ENCODE measurements at regions not wholly inside any gene's neighbourhood (a gene's known extent, or its start where the extent isn't known, plus 50 kb on each side); places are given as distances from the start of the nearest gene placed in this dataset.

- H3K4me2 ChIP-seq (ENCODE audit: low read length): no peak overlapping the region
- no peaks in the 10 kb centered on the region for H3K36me3 ChIP-seq (ENCODE audit: control insufficient read depth in 1 of 2, insufficient read depth in 2 of 2, low read length in 2 of 2)
- intact Hi-C loops (cut with micrococcal nuclease): loop anchor here (10.0 kb wide), 1 partner anchor 394 kb away; no protein-coding TSS in a partner anchor
- POLR2A ChIA-PET: no interaction called here
- H3K4me3 ChIP-seq (replicated peaks in 1 of 2; ENCODE audit: low read depth in 1 of 2, low read length in 2 of 2): no peak overlapping the region
- H2AFZ ChIP-seq (ENCODE audit: low read depth, low read length, poor library complexity, severe bottlenecking): no peak overlapping the region
- H3K9me3 ChIP-seq (ENCODE audit: control insufficient read depth in 1 of 2, insufficient read depth in 1 of 2, low read depth in 1 of 2, low read length in 2 of 2): no peaks in the 10 kb centered on the region
- CTCF ChIA-PET: no interaction called here
- H3K4me1 ChIP-seq (ENCODE audit: control insufficient read depth in 1 of 2, insufficient read depth in 2 of 2, low read length in 2 of 2): no peaks in the 10 kb centered on the region
- no peak for DNase-seq (ENCODE audit: low read depth, low spot score)
- RAD21 ChIA-PET (ENCODE audit: low non-redundant PET in 1 of 2, low total read pairs in 2 of 2, uncharacterized antibody in 2 of 2, unreplicated experiment in 2 of 2): no interaction called here
- no peak for ATAC-seq
- no peaks in the 10 kb centered on the region for H3K27me3 ChIP-seq (ENCODE audit: insufficient read depth, low read length)
- H3K9me2 ChIP-seq (ENCODE audit: insufficient read depth): no peaks in the 10 kb centered on the region
- no peak overlapping the region for H3K9ac ChIP-seq (ENCODE audit: low read length)
- no peaks in the 10 kb centered on the region for H4K20me1 ChIP-seq (ENCODE audit: insufficient read depth)
- no peak overlapping the region for H3K27ac ChIP-seq (ENCODE audit: low read depth, low read length)
- no TSS peak for BruUV-seq (replicated peaks)
- no peaks in the 10 kb centered on the region for H3K79me2 ChIP-seq (ENCODE audit: insufficient read depth, low read length)
- no peak for TF ChIP-seq SIN3A (IDR thresholded peaks at IDR 0.05; ENCODE audit: low read depth)
- TF ChIP-seq ZBTB33 (IDR thresholded peaks at IDR 0.05; ENCODE audit: extremely low read depth, insufficient replicate concordance, low read length): no peak
- TF ChIP-seq SRF (IDR thresholded peaks at IDR 0.05; ENCODE audit: low read depth): no peak
- TF ChIP-seq POLR2A (IDR thresholded peaks at IDR 0.05; ENCODE audit: borderline replicate concordance, extremely low read depth, insufficient read depth, insufficient read length): no peak
Observed at GRCh38 chr13:108500711-108501110, 128.7 kb upstream of the MYO16 start.

- CTCF ChIA-PET: interaction anchor here (0.7 to 2.2 kb wide), 7 partner anchors 101 to 387 kb away, joined by 3 to 9 read pairs (median 4); no protein-coding TSS in a partner anchor
- Histone ChIP-seq H3K4me1 (ENCODE audit: control insufficient read depth in 1 of 2, insufficient read depth in 2 of 2, low read length in 2 of 2) (no peaks in the 10 kb centered on the region), H4K20me1 (ENCODE audit: insufficient read depth) (no peaks in the 10 kb centered on the region), H3K27ac (ENCODE audit: low read depth, low read length) (no peak overlapping the region), H3K36me3 (ENCODE audit: control insufficient read depth in 1 of 2, insufficient read depth in 2 of 2, low read length in 2 of 2) (no peaks in the 10 kb centered on the region), H3K79me2 (ENCODE audit: insufficient read depth, low read length) (no peaks in the 10 kb centered on the region), H3K9ac (ENCODE audit: low read length) (no peak overlapping the region), H3K4me2 (ENCODE audit: low read length) (no peak overlapping the region), H3K27me3 (ENCODE audit: insufficient read depth, low read length) (no peaks in the 10 kb centered on the region), H2AFZ (ENCODE audit: low read depth, low read length, poor library complexity, severe bottlenecking) (no peak overlapping the region), H3K9me2 (ENCODE audit: insufficient read depth) (no peaks in the 10 kb centered on the region), H3K4me3 (replicated peaks in 1 of 2; ENCODE audit: low read depth in 1 of 2, low read length in 2 of 2) (no peak overlapping the region), H3K9me3 (ENCODE audit: control insufficient read depth in 1 of 2, insufficient read depth in 1 of 2, low read depth in 1 of 2, low read length in 2 of 2) (no peaks in the 10 kb centered on the region)
- ATAC-seq: peak; percentile 59
- DNase-seq (ENCODE audit: low read depth, low spot score): peak; percentile 16
- RAD21 ChIA-PET (ENCODE audit: low non-redundant PET in 1 of 2, low total read pairs in 2 of 2, uncharacterized antibody in 2 of 2, unreplicated experiment in 2 of 2): interaction anchor here in 1 of 2 experiments (0.7 kb wide), 1 partner anchor 1588 kb away, joined by 3 read pairs; no protein-coding TSS in a partner anchor
- POLR2A ChIA-PET: no interaction called here
- TF ChIP-seq ZFX (IDR thresholded peaks at IDR 0.05) (no peak), YY1 (IDR thresholded peaks at IDR 0.05; ENCODE audit: extremely low read depth, insufficient replicate concordance, low read depth, low read length) (no peak), EGR1 (IDR thresholded peaks at IDR 0.05; ENCODE audit: low read depth) (no peak), CEBPB (IDR thresholded peaks at IDR 0.05; ENCODE audit: low read depth) (no peak), CTCF (IDR thresholded peaks at IDR 0.05 in 2 of 3, conservative IDR thresholded peaks at IDR 0.05 in 1 of 3; ENCODE audit: borderline replicate concordance in 1 of 3, insufficient read depth in 1 of 3, low read depth in 2 of 3, low read length in 2 of 3) (peak; percentile 42 to 59 (median 47); a peak in 5 of 6 replicates), ZBTB33 (IDR thresholded peaks at IDR 0.05; ENCODE audit: extremely low read depth, insufficient replicate concordance, low read length) (no peak), RAD21 (IDR thresholded peaks at IDR 0.05; ENCODE audit: low read depth) (peak; percentile 56), POLR2A (IDR thresholded peaks at IDR 0.05; ENCODE audit: borderline replicate concordance, extremely low read depth, insufficient read depth, insufficient read length) (no peak), POLR2AphosphoS5 (IDR thresholded peaks at IDR 0.05; ENCODE audit: low read depth, low read length) (no peak)
- no TSS peak for BruUV-seq (replicated peaks)
- intact Hi-C loops (cut with micrococcal nuclease): loop anchor here (5.0 to 10.0 kb wide), 5 partner anchors 166 to 387 kb away; no protein-coding TSS in a partner anchor
Observed at GRCh38 chr13:108508263-108508662, 121.1 kb upstream of the MYO16 start.

Data from HCT116 (cell line).